NCI-H2081 (cell line): ENCODE measurements at regions not wholly inside any gene's neighbourhood (a gene's known extent, or its start where the extent isn't known, plus 50 kb on each side); places are given as distances from the start of the nearest gene placed in this dataset.

ENCODE experiments used
- DNase-seq, 2 experiments: peaks; one replicate each; lab custom pipeline; 2025; lab: John Stamatoyannopoulos, UW

GRCh38 chr1:165025805-165026204, 330.7 kb downstream of the LMX1A start:
- DNase-seq = no peak

- DNase-seq = no peak
These were observed 341.8 kb downstream of the LMX1A start for GRCh38 chr1:165014753-165015152.

GRCh38 chr1:165011991-165012531, 344.5 kb downstream of the LMX1A start:
- no peak for DNase-seq

- DNase-seq = no peak
These were observed 345.3 kb downstream of the LMX1A start for GRCh38 chr1:165011186-165011585.

GRCh38 chr1:165010418-165011070, 346.0 kb downstream of the LMX1A start:
- no peak for DNase-seq

GRCh38 chr1:165006831-165007230, 349.7 kb downstream of the LMX1A start:
- no peak for DNase-seq

GRCh38 chr1:164999146-164999545, 357.4 kb downstream of the LMX1A start:
- no peak for DNase-seq

GRCh38 chr1:164991763-164992314, 364.7 kb downstream of the LMX1A start:
- no peak for DNase-seq

GRCh38 chr1:164983023-164983650, 373.4 kb downstream of the LMX1A start:
- DNase-seq = no peak

- DNase-seq = no peak
These were observed 374.0 kb downstream of the LMX1A start for GRCh38 chr1:164982545-164982944.

GRCh38 chr1:164977561-164977960, 379.0 kb downstream of the LMX1A start:
- no peak for DNase-seq

GRCh38 chr1:164971921-164972415, 384.5 kb downstream of the LMX1A start:
- no peak for DNase-seq

- no peak for DNase-seq
These were observed 385.1 kb downstream of the LMX1A start for GRCh38 chr1:164971391-164971790.

- DNase-seq = no peak
These were observed 387.3 kb downstream of the LMX1A start for GRCh38 chr1:164969253-164969652.

GRCh38 chr1:164967300-164967699, 389.2 kb downstream of the LMX1A start:
- DNase-seq = no peak

GRCh38 chr1:164961715-164962114, 394.8 kb downstream of the LMX1A start:
- DNase-seq = no peak

GRCh38 chr1:164958982-164959768, 397.3 kb downstream of the LMX1A start:
- no peak for DNase-seq

GRCh38 chr1:164953815-164954214, 394.8 kb downstream of the PBX1 start:
- no peak for DNase-seq

GRCh38 chr1:164953098-164953497, 394.1 kb downstream of the PBX1 start:
- no peak for DNase-seq

- no peak for DNase-seq
These were observed 392.5 kb downstream of the PBX1 start for GRCh38 chr1:164951508-164951907.

GRCh38 chr1:164950541-164950986, 391.6 kb downstream of the PBX1 start:
- DNase-seq = no peak

GRCh38 chr1:164949771-164950471, 390.9 kb downstream of the PBX1 start:
- no peak for DNase-seq
